A549 (cell line): ENCODE measurements at regions not wholly inside any gene's neighbourhood (a gene's known extent, or its start where the extent isn't known, plus 50 kb on each side); places are given as distances from the start of the nearest gene placed in this dataset.

Experiments
- CEBPB ChIP-seq, 2 experiments: fragments of >200 bp in 1 of 2; sonication (Bioruptor Twin) in 1 of 2; formaldehyde crosslinking in 1 of 2; IDR thresholded peaks; 2 replicates each; pipeline ENCODE4 v1.6.1; 2012 to 2016
- CTCF ChIP-seq: fragments of >200 bp; sonication (Bioruptor Twin); formaldehyde crosslinking; IDR thresholded peaks from 3 replicates; pipeline ENCODE4 v1.5.1; 2016
- E2F6 ChIP-seq: IDR thresholded peaks from 2 replicates; pipeline ENCODE4 v1.6.1; 2012; ENCODE audit warnings: low read depth, borderline replicate concordance
- EHMT2 ChIP-seq: fragments of 200-600 bp; sonication (generic); IDR thresholded peaks from 2 replicates; pipeline ENCODE4 v1.6.1; 2016; ENCODE audit warnings: antibody characterized with exemption, low read depth, mild to moderate bottlenecking, moderate library complexity
- EP300 ChIP-seq, 2 experiments: fragments of >200 bp; sonication (Bioruptor Twin); formaldehyde crosslinking; IDR thresholded peaks; 2 replicates in 1 of 2; 3 replicates in 1 of 2; pipeline ENCODE4 v1.6.1; 2016 to 2017
- JUN ChIP-seq, 2 experiments: fragments of >200 bp; sonication (Bioruptor Twin); formaldehyde crosslinking; IDR thresholded peaks; 2 replicates in 1 of 2; 3 replicates in 1 of 2; pipeline ENCODE4 v1.6.1; 2016 to 2017
- JUNB ChIP-seq: fragments of >200 bp; sonication (Bioruptor Twin); formaldehyde crosslinking; IDR thresholded peaks from 2 replicates; pipeline ENCODE4 v1.6.1; 2016
- NR3C1 ChIP-seq: fragments of >200 bp; sonication (Bioruptor Twin); formaldehyde crosslinking; IDR thresholded peaks from 3 replicates; pipeline ENCODE4 v1.6.1; 2017
- POLR2A ChIP-seq: IDR thresholded peaks from 2 replicates; pipeline ENCODE4 v1.6.1; 2012; ENCODE audit warnings: mild to moderate bottlenecking, low read length
- RAD21 ChIP-seq, 2 experiments: fragments of >200 bp in 1 of 2; sonication (Bioruptor Twin) in 1 of 2; formaldehyde crosslinking in 1 of 2; IDR thresholded peaks in 1 of 2; conservative IDR thresholded peaks in 1 of 2; 2 replicates in 1 of 2; 3 replicates in 1 of 2; pipeline ENCODE4 v1.6.1; 2012 to 2018; ENCODE audit warnings: inconsistent platforms in 1 of 2
- RARB ChIP-seq: fragments of 250-450 bp; sonication (Bioruptor Pico); IDR thresholded peaks from 2 replicates; pipeline ENCODE4 v1.8.0; 2021; ENCODE audit warnings: mild to moderate bottlenecking, moderate library complexity
- REST ChIP-seq: fragments of 200-600 bp; sonication (generic); IDR thresholded peaks from 2 replicates; pipeline ENCODE4 v1.6.1; 2016; ENCODE audit warnings: antibody characterized with exemption, mild to moderate bottlenecking, moderate library complexity
- RFX5 ChIP-seq: fragments of 450-650 bp; IDR thresholded peaks from 2 replicates; pipeline ENCODE4 v1.7.1; 2014; ENCODE audit warnings: antibody characterized with exemption, mild to moderate bottlenecking, moderate library complexity
- SMC3 ChIP-seq: fragments of >200 bp; sonication (Bioruptor Twin); formaldehyde crosslinking; IDR thresholded peaks from 3 replicates; pipeline ENCODE4 v1.6.1; 2018; ENCODE audit warnings: inconsistent platforms

GRCh38 chr9:22916148-22916547 is 469.5 kb downstream of the DMRTA1 start:
- no peak for TF ChIP-seq RAD21 (conservative IDR thresholded peaks at IDR 0.05 in 1 of 2, IDR thresholded peaks at IDR 0.05 in 1 of 2)
- TF ChIP-seq EHMT2, result no peak
- no peak for TF ChIP-seq RFX5
- no peak for TF ChIP-seq CTCF
- no peak for TF ChIP-seq NR3C1
- TF ChIP-seq JUN (IDR thresholded peaks at IDR 0.05), result no peak
- no peak for TF ChIP-seq SMC3
- TF ChIP-seq JUNB, result no peak
- no peak for TF ChIP-seq POLR2A
- no peak for TF ChIP-seq CEBPB (IDR thresholded peaks at IDR 0.05)
- TF ChIP-seq E2F6, result no peak
- no peak for TF ChIP-seq REST
- no peak for TF ChIP-seq EP300 (IDR thresholded peaks at IDR 0.05)
- no peak for TF ChIP-seq RARB (CRISPR knock-in tag)
